ENCODE measurements at regions not wholly inside any gene's neighbourhood (a gene's known extent, or its start where the extent isn't known, plus 50 kb on each side); places are given as distances from the start of the nearest gene placed in this dataset.

DNA sequence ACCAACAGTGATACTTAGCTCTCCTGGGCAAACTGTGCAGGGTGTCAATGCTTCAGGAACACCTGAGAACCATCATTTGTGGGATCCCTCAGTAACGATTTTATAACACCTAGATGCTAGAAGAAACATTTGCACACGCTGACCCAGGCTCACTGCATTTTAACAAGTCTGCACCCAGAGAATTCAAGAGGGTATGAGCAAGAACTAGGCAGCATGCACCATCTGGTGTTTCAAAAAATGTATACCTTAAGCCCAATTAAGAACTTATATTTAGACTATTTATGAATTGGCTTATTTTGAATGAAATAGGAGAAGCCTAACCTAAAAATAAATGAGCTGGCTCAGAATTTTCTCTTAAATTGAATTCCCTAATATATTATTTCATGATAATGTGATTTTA is 400.5 kb downstream of the GPATCH2 start:
- ChIA-PET SMC1A (ENCODE audit: uncharacterized antibody, unreplicated experiment) (no interaction called here), POLR2A (no interaction called here), RAD21 (ENCODE audit: unreplicated experiment) (no interaction called here), CTCF (no interaction called here)
- Histone ChIP-seq H3K9me3 (replicated peaks; ENCODE audit: control insufficient read depth, insufficient read depth, low read length) (no peaks in the 10 kb centered on the region), H2AFZ (ENCODE audit: control insufficient read depth, low read depth, low read length) (no peak overlapping the region), H3K4me1 (ENCODE audit: control insufficient read depth, insufficient read depth, low read length) (no peaks in the 10 kb centered on the region), H3K27ac (ENCODE audit: control insufficient read depth, insufficient read depth) (no peak overlapping the region), H3K79me2 (ENCODE audit: control insufficient read depth, insufficient read depth, low read length) (no peaks in the 10 kb centered on the region), H4K20me1 (ENCODE audit: control insufficient read depth, insufficient read depth) (no peaks in the 10 kb centered on the region), H3K36me3 (ENCODE audit: control insufficient read depth in 2 of 2, insufficient read depth in 2 of 2, low read length in 1 of 2) (no peaks in the 10 kb centered on the region), H3K4me2 (ENCODE audit: control insufficient read depth, insufficient read depth) (no peak overlapping the region), H3K4me3 (no peak overlapping the region), H3K27me3 (replicated peaks in 1 of 2; ENCODE audit: control insufficient read depth in 2 of 2, insufficient read depth in 2 of 2, low read length in 1 of 2) (no peaks in the 10 kb centered on the region; a peak in 1 of 4 replicates), H3K9ac (ENCODE audit: control insufficient read depth, insufficient read depth, low read length) (no peak overlapping the region)
- ATAC-seq (no peak), FAIRE-seq (no peak), DNase-seq (ENCODE audit: low read depth, low spot score) (no peak)
- intact Hi-C loops (cut with micrococcal nuclease; ENCODE audit: unreplicated experiment) (no loop called here), in situ Hi-C loops (cut with MboI) (no loop called here)
- BruUV-seq (replicated peaks) = no TSS peak
- no peak for TF ChIP-seq ASH2L (IDR thresholded peaks at IDR 0.05; ENCODE audit: borderline replicate concordance, low read depth)
- TF ChIP-seq RBBP5 (conservative IDR thresholded peaks at IDR 0.05) = no peak
- TF ChIP-seq RB1 (IDR thresholded peaks at IDR 0.05; ENCODE audit: borderline replicate concordance) = no peak
- no peak for TF ChIP-seq ZNF622 (IDR thresholded peaks at IDR 0.05)
- no peak for TF ChIP-seq SUPT20H (IDR thresholded peaks at IDR 0.05; ENCODE audit: borderline replicate concordance, control insufficient read depth, low read depth, low read length)
- no peak for TF ChIP-seq LARP7 (IDR thresholded peaks at IDR 0.05)
- TF ChIP-seq, protein P1, sequence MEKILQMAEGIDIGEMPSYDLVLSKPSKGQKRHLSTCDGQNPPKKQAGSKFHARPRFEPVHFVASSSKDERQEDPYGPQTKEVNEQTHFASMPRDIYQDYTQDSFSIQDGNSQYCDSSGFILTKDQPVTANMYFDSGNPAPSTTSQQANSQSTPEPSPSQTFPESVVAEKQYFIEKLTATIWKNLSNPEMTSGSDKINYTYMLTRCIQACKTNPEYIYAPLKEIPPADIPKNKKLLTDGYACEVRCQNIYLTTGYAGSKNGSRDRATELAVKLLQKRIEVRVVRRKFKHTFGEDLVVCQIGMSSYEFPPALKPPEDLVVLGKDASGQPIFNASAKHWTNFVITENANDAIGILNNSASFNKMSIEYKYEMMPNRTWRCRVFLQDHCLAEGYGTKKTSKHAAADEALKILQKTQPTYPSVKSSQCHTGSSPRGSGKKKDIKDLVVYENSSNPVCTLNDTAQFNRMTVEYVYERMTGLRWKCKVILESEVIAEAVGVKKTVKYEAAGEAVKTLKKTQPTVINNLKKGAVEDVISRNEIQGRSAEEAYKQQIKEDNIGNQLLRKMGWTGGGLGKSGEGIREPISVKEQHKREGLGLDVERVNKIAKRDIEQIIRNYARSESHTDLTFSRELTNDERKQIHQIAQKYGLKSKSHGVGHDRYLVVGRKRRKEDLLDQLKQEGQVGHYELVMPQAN (conservative IDR thresholded peaks at IDR 0.05) = no peak
- no peak for TF ChIP-seq BACH1 (IDR thresholded peaks at IDR 0.05; ENCODE audit: borderline replicate concordance)
- TF ChIP-seq BHLHE40 (IDR thresholded peaks at IDR 0.05; ENCODE audit: borderline replicate concordance in 1 of 2, low read depth in 2 of 2, low read length in 1 of 2) = no peak
- no peak for TF ChIP-seq NFXL1 (IDR thresholded peaks at IDR 0.05; ENCODE audit: borderline replicate concordance)
- no peak for TF ChIP-seq RAD51 (IDR thresholded peaks at IDR 0.05)
- TF ChIP-seq, protein P2, sequence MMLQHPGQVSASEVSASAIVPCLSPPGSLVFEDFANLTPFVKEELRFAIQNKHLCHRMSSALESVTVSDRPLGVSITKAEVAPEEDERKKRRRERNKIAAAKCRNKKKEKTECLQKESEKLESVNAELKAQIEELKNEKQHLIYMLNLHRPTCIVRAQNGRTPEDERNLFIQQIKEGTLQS (IDR thresholded peaks at IDR 0.05; ENCODE audit: borderline replicate concordance, extremely low read depth, low read depth, low read length) = no peak
- TF ChIP-seq, protein P3, sequence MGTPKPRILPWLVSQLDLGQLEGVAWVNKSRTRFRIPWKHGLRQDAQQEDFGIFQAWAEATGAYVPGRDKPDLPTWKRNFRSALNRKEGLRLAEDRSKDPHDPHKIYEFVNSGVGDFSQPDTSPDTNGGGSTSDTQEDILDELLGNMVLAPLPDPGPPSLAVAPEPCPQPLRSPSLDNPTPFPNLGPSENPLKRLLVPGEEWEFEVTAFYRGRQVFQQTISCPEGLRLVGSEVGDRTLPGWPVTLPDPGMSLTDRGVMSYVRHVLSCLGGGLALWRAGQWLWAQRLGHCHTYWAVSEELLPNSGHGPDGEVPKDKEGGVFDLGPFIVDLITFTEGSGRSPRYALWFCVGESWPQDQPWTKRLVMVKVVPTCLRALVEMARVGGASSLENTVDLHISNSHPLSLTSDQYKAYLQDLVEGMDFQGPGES (IDR thresholded peaks at IDR 0.05) = no peak
- 0% methylated on average over 2 of the region's 2 CpGs for WGBS (ENCODE audit: insufficient coverage, insufficient replicate concordance, low lambda C conversion rate, missing lambda C conversion rate)

Data from GM12878 (cell line).